PFSK-1 (cell line): ENCODE measurements at regions not wholly inside any gene's neighbourhood (a gene's known extent, or its start where the extent isn't known, plus 50 kb on each side); places are given as distances from the start of the nearest gene placed in this dataset.

Source experiments
- POLR2AphosphoS5 ChIP-seq: IDR thresholded peaks from 2 replicates; pipeline ENCODE4 v1.6.1; 2012; ENCODE audit warnings: low read depth, mild to moderate bottlenecking, control low read depth, low read length, moderate library complexity
- REST ChIP-seq, 2 experiments: IDR thresholded peaks; 2 replicates each; pipeline versions ENCODE4 v1.6.1 to v1.8.0; 2011 to 2012; ENCODE audit warnings: low read depth in 2 of 2, low read length in 2 of 2, control low read depth in 1 of 2, inconsistent platforms in 1 of 2, mild to moderate bottlenecking in 1 of 2, moderate library complexity in 1 of 2; ENCODE audit not compliant: insufficient read depth in 1 of 2
- TAF1 ChIP-seq: IDR thresholded peaks from 2 replicates; pipeline ENCODE4 v1.6.1; 2012; ENCODE audit warnings: low read length, control low read depth, borderline replicate concordance; ENCODE audit not compliant: insufficient read depth

- TF ChIP-seq POLR2AphosphoS5, result no peak
- TF ChIP-seq TAF1, result no peak
- no peak for TF ChIP-seq REST (IDR thresholded peaks at IDR 0.05; ENCODE audit: insufficient read depth in 1 of 2, low read depth in 2 of 2, low read length in 2 of 2)
Observed at GRCh38 chr6:37551002-37551401, 51.3 kb upstream of the CCDC167 start.
